Panc1 (cell line): ENCODE measurements at regions not wholly inside any gene's neighbourhood (a gene's known extent, or its start where the extent isn't known, plus 50 kb on each side); places are given as distances from the start of the nearest gene placed in this dataset.

ENCODE experiments used
- ATAC-seq: fragments of 200-7000 bp; cut with Tn5 transposase; 2 replicates; pipeline ENCODE4 v1.9.1; 2020; ENCODE audit warnings: mild to moderate bottlenecking, moderate library complexity
- BruUV-seq: library from RNA; stranded (reverse); fragments of 400-500 nt; replicated peaks from 2 replicates; lab custom pipeline; 2021; lab: Mats Ljungman, UMichigan
- CTCF ChIA-PET: fragments of 300-600 bp; sonication (Branson Sonifier 250); formaldehyde crosslinking; loops from one replicate; lab custom pipeline; 2022; ENCODE audit warnings: antibody characterized with exemption; lab: Charles Lee
- POLR2A ChIA-PET: fragments of 300-600 bp; sonication (Branson Sonifier 250); formaldehyde crosslinking; loops from one replicate; lab custom pipeline; 2022; ENCODE audit warnings: antibody characterized with exemption; lab: Charles Lee
- DNase-seq: peaks from one replicate; pipeline ENCODE4 v3.0.0-alpha.2; 2010; ENCODE audit warnings: low read depth, low spot score
- H3K27ac ChIP-seq: 2 replicates; pipeline ENCODE4 v1.5.1; 2011; ENCODE audit warnings: mild to moderate bottlenecking, low read length, inconsistent platforms
- H3K27me3 ChIP-seq: fragments of 200-500 bp; sonication (Bioruptor generic); 2 replicates; pipeline ENCODE4 v1.6.0; 2014; ENCODE audit warnings: low read length, inconsistent platforms; ENCODE audit not compliant: control insufficient read depth, insufficient read depth
- H3K36me3 ChIP-seq: fragments of 200-500 bp; sonication (Bioruptor generic); 2 replicates; pipeline ENCODE4 v1.5.1; 2014; ENCODE audit warnings: inconsistent platforms, mild to moderate bottlenecking, low read length, moderate library complexity; ENCODE audit not compliant: control insufficient read depth, insufficient read depth
- H3K4me1 ChIP-seq: 2 replicates; pipeline ENCODE4 v1.5.1; 2011; ENCODE audit warnings: inconsistent platforms, mild to moderate bottlenecking, low read length, moderate library complexity; ENCODE audit not compliant: control insufficient read depth, insufficient read depth
- H3K4me3 ChIP-seq, 2 experiments: 2 replicates each; pipeline ENCODE4 v1.5.1; 2011 to 2012; ENCODE audit warnings: low read depth in 2 of 2, low read length in 2 of 2, mild to moderate bottlenecking in 2 of 2, inconsistent platforms in 1 of 2, moderate library complexity in 1 of 2
- H3K9me3 ChIP-seq: fragments of 200-500 bp; sonication (Bioruptor generic); 2 replicates; pipeline ENCODE4 v1.5.1; 2014; ENCODE audit warnings: low read depth, mild to moderate bottlenecking, inconsistent platforms, low read length, moderate library complexity; ENCODE audit not compliant: control insufficient read depth, insufficient read depth
- CTCF ChIP-seq: fragments of 450-650 bp; IDR thresholded peaks from 2 replicates; pipeline ENCODE4 v1.5.1; 2017; ENCODE audit warnings: mild to moderate bottlenecking
- POLR2AphosphoS5 ChIP-seq: IDR thresholded peaks from 2 replicates; pipeline ENCODE4 v1.6.1; 2012; ENCODE audit warnings: mild to moderate bottlenecking, low read depth, low read length, moderate library complexity
- REST ChIP-seq, 2 experiments: IDR thresholded peaks; 2 replicates each; pipeline ENCODE4 v1.6.1; 2011 to 2012; ENCODE audit warnings: low read depth in 2 of 2, control low read depth in 1 of 2, low read length in 1 of 2, mild to moderate bottlenecking in 1 of 2, moderate library complexity in 1 of 2; ENCODE audit not compliant: insufficient read depth in 1 of 2
- SIN3A ChIP-seq: IDR thresholded peaks from 2 replicates; pipeline ENCODE4 v1.6.1; 2012; ENCODE audit warnings: low read depth, mild to moderate bottlenecking, low read length, moderate library complexity, borderline replicate concordance; ENCODE audit not compliant: insufficient read depth
- TCF7L2 ChIP-seq: IDR thresholded peaks from 2 replicates; pipeline ENCODE4 v1.6.1; 2011; ENCODE audit warnings: mild to moderate bottlenecking, low read depth, low read length, inconsistent platforms
- in situ Hi-C: cut with HindIII; loops from 2 replicates; pipeline ENCODE4 v1.10.0; 2016; ENCODE audit warnings: low sequenced_read_pairs, low pct_unique_long_range_greater_than_20kb
- intact Hi-C: fragments of 100-400 bp; cut with micrococcal nuclease; formaldehyde crosslinking; loops from one replicate; pipeline ENCODE4 v1.10.0; 2022; ENCODE audit not compliant: unreplicated experiment

GRCh38 chr11:109112821-109113280 is 309.1 kb upstream of the C11orf87 start:
- ChIA-PET CTCF (no interaction called here), POLR2A (no interaction called here)
- TF ChIP-seq REST (IDR thresholded peaks at IDR 0.05; ENCODE audit: insufficient read depth in 1 of 2, low read depth in 2 of 2, low read length in 1 of 2) (no peak), TCF7L2 (no peak), SIN3A (no peak), POLR2AphosphoS5 (no peak), CTCF (no peak)
- in situ Hi-C loops (no loop called here), intact Hi-C loops (no loop called here)
- H3K4me1 ChIP-seq = no peaks in the 10 kb centered on the region
- ATAC-seq (no peak), DNase-seq (no peak)
- no peaks in the 10 kb centered on the region for H3K36me3 ChIP-seq
- no peak overlapping the region for H3K27ac ChIP-seq
- H3K9me3 ChIP-seq = no peaks in the 10 kb centered on the region
- no TSS peak for BruUV-seq
- H3K27me3 ChIP-seq = no peaks in the 10 kb centered on the region
- no peak overlapping the region for H3K4me3 ChIP-seq

- Histone ChIP-seq H3K36me3 (no peaks in the 10 kb centered on the region), H3K27ac (no peak overlapping the region), H3K4me1 (no peaks in the 10 kb centered on the region), H3K4me3 (no peak overlapping the region), H3K9me3 (no peaks in the 10 kb centered on the region), H3K27me3 (no peaks in the 10 kb centered on the region)
- intact Hi-C loops (no loop called here), in situ Hi-C loops (no loop called here)
- POLR2A ChIA-PET = no interaction called here
- no peak for TF ChIP-seq POLR2AphosphoS5
- TF ChIP-seq CTCF = no peak
- ATAC-seq = no peak
- no TSS peak for BruUV-seq
- CTCF ChIA-PET = no interaction called here
- no peak for DNase-seq
These were observed 301.6 kb upstream of the C11orf87 start for GRCh38 chr11:109120341-109120740.
